ENCODE measurements at regions not wholly inside any gene's neighbourhood (a gene's known extent, or its start where the extent isn't known, plus 50 kb on each side); places are given as distances from the start of the nearest gene placed in this dataset.
A peak's percentile ranks its signal among the peaks of the same experiment; 100 is the strongest.
"Not testable (repeated sequence)": the region's sequence is repeated elsewhere in the genome, so short reads cannot be mapped to it uniquely, and the experiment has no call there.

DNA sequence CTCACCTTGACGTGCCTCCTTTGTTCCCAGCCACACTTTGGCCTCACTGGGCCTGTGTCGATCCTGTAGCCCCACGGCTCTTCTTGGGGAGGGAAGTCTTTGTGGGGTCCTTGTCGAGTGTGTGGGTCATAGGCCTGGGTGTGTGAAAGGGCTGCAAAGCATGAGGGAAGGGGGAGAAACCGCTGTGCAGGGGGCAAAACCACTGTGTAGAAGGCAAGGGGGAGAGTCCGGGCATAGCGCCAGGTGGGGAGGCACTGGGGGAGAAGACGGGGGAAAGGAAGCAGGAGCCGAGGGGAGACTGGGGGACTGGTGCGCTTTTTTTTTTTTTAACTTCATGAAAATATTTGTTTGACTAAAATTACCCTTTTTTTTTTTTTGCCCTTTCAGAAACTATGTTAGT is 65.1 kb upstream of the RASD2 start:
- DNase-seq (ENCODE audit: low read depth): no peak

DNA sequence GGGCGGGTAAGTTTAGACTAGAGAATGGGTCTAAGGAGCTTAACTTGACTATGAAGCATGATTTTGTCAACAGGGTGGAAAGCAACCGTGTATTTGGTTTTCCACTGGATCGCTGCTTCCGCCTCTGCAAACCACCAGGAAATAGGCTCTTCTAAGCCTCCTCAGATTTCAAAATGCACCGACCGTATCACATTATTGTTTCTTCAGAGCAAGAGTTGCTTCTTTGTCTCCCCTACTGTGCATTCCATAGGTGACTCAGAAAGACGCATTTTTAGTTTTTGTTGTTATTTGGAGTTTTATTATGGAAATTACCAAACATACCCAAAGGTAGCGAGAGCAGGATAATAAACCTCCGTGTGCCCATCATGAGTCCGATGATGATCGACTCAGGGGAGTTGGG is 64.3 kb upstream of the RASD2 start:
- DNase-seq (ENCODE audit: low read depth): no peak

DNA sequence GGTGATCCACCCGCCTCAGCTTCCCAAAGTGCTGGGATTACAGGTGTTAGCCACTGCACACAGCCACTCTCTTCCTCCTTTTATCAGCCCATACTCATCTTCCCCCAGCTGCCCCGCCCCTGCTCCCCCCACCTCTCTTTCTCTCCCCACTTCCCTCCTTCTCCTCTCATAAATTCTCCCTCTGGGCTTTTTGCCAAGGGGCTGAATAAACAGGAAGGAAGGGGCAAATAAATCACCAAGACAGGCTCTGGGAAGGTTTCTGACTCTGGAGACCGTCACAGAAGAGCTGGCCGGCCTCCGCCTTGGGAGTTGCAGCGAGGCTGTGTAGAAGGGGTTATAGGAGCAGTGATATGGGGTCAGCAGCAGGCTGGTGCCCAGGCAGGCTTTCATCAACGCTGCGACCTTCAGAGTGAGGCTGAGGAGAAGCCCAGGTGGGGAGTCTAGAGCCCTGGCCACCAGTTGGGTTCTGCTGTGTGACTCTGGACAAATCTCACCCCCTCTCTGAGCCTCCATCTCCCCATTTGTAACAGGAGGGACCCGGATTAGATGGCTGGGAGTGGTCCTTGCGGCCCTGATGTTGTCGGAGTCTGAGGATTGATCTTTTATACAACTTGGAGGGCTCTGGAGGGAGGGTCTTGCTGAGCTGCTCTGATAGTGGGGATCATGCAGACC is 62.6 kb upstream of the RASD2 start:
- DNase-seq (ENCODE audit: low read depth): peak; percentile 52

DNA sequence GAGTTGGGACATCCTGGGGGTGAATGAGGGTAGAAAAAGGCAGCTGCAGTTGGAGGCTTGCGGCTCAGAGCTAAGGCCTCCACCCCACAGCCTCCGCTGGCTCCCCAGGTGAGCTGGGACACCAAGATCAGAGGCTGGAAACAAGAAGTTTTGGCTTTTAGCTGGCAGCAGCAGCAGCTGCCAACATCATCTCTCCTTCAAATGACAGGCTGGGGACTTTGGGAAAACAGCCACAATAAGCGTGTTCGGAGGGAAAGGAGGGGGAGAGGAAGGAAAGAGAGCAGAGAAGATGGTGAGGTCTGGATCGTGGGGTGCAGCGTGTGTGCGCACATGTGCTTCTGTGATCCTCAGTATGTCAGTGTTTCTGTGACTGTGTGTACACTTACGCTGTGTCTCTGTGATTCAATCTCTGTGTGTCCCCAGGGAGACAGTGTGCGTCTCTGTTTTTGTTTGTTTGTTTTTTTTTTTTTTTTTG is 62.0 kb upstream of the RASD2 start:
- DNase-seq (ENCODE audit: low read depth): no peak

DNA sequence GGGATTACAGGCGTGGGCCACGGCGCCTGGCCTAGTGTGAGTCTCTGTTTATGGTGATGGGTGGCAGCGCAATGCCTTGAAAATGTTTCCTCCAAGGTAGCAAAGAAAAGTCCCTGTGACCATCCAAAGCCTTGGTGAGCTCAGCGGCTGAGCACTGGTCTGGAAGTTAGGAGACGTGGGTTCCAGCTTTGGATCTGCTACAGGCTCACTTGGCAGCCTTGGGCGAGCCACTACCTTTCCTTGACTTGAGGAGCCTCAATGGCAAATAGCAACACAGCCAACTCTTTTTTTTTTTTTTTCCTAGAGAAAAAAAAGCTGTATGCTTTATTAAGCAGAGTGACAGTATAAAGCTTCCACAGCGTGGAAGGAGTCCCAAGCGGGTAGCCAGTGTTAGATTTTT is 61.3 kb upstream of the RASD2 start:
- DNase-seq (ENCODE audit: low read depth): no peak

DNA sequence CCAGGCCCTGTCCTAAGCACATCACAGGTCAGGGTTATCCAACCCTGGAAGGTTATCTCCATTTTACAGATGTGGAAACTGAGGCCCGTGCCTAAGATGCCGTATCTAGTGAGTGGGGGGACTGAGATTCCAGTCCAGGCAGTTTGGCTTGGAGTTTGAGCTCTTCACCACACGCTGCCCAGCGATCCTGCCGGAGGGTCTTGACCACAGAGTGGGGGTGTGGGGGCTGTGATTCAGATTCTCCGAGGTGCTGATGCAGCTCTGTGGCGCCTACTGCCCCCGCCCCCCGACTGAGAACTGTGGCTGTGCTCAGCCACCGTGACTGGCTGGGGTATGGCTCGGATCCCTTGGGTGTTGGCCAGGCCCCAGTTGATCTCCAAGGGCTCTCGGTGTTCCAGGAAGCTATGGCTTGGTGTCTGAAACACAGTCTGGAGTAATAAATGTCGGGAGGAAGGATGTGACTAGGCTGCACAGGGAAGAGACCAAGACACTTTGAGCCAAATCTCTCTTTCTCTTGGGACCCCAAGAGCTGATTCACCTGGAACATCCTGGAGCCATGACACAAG is 60.6 kb upstream of the RASD2 start:
- DNase-seq (ENCODE audit: low read depth): no peak

DNA sequence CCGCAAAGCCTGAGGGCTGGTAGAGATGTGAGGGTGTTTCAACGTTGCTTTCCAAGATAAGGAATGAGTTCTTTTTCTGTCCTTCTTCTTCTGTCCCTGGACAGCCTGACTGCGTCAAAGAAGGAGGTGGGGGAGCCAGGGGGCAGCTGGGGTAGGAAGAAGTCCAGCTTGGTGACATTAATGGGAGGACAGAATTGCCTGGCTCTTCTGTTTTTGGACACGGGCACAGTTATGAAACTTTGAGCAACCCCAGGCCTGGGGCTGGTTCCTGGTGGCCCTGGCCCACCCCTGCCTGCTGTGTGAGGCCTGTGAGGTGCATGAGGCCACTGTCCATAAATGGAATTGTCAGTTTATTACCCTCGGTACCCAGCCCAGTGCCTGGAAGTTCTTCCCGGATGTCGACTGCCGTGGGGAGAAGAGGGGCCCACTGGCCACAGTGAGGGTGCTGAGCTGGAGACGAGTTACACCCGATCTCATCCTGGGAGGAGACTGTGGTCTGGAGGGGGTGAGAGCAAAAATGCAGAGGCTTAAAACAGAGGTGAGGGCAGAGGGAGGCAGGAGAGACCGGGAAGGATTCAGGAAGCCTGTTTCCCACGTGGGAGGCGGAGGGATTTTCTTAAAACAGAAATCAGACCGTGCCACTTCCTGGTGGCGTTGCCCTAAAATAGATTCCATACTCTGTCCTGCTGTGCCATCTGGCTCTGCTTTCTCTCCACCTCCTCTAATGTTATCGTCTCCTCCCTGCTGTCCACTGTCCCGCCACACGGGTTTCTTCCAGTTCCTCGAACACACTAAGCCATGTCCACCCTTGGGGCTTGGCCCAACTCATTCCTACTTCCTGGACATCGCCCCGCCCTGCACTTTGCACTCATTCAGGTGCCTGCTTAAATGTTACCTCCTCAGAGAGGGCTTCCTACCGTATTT is 59.7 kb upstream of the RASD2 start:
- no peak for DNase-seq (ENCODE audit: low read depth)

DNA sequence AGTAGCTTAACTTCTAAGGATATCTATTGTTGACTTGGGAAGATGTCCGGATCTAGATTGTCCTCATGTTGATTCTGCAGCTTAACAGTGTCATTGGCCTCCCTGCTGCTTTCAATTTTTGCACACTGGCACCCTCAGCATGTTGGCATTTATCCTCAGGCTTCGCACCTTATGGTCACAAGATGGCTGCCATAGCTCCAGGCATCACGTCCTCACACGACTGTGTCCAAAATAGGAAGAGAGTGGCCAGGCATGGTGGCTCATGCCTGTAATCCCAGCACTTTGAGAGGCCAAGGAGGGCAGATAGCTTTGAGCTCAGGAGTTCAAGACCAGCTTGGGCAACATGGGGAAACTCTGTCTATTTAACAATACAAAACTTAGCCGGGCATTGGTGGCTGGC is 58.3 kb upstream of the RASD2 start:
- DNase-seq (ENCODE audit: low read depth): no peak

DNA sequence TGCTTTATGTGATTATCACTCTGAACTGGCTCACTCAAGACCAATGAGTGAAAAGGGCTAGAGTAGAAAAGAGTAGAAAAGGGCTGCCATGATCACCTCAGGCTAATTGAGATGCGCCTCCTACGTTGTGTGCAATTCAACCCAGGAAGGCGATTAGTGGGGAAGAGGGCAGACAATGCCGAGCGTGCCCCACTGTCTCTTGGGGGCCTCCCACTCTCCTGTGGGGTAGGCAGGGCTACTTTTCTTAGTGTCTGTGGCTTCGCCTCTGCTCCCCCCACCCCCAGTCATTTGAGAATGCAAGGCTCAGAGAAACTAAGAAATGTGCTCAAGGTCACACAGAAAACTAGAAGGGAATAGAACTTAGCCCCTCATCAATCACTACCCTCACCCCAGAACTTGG is 57.7 kb upstream of the RASD2 start:
- no peak for DNase-seq (ENCODE audit: low read depth)

DNA sequence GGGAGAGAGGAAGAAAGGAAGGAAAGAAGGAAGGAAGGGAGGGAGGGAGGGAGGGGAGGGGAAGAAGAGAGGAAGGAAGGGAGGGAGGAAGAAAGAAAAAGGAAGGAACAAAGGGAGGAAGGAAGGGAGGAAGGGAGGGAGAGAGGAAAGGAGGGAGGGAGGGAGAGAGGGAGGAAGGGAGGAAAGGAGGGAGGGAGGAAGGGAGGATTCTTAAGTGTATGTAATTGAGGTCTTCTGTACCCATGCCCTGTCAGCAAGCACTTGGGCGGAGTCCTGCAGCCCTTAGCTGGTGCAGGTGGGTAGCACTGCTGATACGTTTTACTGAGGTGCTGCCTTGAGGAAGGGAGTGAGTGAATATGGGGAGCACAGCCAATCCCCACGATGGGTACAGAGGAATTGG is 56.9 kb upstream of the RASD2 start:
- no peak for DNase-seq (ENCODE audit: low read depth)

DNA sequence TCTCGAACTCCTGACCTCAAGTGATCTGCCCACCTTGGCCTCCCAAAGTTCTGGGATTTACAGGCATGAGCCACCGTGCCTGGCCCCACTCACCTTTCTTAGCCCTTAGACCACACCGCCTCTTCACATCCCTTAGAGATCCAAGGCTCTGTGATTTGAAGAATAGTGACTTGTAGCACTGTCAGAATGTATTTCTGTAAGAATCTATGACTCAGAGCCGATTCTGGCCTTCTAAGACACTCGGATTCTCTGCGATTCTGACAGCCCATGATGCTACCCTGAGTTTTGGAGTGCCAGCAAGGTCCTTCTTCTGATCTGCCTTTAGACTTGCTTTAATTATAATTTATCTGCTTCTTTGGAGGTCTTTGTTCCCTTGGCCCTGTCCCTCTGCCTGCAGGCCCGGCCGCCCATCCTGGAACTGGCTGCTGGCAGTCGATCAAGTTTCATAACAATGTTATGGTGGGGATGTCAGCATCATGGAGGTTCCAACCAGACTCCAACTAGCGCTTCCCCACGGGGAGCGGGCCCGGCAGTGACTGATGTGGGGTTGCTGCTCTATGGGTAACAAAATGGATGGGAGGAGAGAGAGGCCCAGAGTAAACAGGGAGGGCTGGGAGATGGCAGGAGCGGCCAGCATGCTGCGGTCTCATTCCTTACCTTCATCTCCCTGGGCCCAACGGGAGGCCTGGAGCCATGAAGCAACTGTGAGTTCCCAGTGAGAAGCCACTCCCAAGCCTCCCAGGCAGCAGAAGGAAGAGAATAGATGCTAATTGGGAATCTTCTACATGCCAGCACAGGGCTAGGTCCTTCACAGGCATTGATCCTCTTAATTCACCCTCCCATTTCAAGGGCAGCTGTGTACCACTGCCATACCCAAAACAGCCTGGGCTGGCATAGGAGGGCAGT is 55.7 kb upstream of the RASD2 start:
- no peak for DNase-seq (ENCODE audit: low read depth)

DNA sequence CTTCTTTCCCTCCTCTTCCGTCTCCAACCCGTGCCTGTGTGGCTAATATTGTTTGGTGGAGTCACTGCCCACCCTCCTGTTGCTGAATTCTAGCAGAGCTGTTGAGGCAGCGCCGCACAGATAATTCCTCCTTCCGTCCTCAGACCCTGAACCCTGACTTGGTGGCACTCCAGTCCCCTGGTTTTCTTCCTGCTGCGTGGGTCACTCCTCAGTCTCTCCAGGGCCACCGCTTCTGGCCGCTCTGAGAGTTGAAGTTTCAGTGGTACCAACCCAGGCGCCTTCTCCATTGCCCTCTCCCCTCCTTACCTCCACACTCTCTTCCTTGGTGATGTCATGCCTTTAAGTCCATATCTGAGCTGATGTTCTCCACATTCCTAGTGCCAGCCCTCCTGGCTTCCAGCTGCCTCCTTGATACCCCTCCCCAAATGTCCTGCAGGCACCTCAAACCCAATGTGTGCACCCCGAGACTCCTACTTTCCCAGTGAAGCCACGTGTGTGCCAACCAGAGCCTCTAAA is 54.5 kb upstream of the RASD2 start:
- no peak for DNase-seq (ENCODE audit: low read depth)

DNA sequence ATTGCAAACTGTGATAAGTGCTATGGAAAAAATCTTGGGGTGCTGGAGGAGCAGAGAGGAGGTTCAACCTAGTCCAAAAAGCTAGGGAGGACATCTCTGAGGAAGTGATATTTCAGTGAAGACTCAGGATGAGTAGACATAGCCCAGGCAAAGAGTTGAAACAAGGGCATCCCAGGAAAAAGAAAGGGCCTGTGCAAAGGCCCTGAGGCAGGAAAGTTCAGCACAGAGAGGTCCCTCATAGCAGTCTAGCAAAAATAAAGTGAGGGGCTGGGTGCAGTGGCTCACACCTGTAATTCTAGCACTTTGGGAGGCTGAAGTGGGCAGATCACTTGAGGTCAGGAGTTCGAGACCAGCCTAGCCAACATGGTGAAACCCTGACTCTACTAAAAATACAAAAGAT is 53.0 kb upstream of the RASD2 start:
- DNase-seq (ENCODE audit: low read depth): not testable (repeated sequence)

DNA sequence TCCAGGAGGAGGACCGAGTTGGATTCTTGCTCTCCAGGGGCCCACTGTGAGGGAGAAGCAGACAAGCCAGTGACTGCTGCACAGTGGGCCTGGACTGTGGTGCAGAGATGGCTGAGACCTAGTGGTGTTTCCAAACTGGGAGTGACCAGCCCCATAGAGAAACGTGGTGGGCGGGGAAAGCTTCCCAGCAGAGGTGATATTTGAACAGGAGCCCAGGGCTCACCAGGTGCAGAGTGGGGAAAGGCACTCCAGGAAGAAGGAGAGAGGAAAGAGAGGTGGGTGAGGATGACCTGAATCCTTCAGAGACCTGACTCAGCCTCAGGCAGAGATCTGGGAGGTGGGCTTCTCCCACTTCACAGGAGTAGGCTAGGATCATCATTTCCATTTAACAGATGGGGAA is 52.1 kb upstream of the RASD2 start:
- DNase-seq (ENCODE audit: low read depth): no peak

DNA sequence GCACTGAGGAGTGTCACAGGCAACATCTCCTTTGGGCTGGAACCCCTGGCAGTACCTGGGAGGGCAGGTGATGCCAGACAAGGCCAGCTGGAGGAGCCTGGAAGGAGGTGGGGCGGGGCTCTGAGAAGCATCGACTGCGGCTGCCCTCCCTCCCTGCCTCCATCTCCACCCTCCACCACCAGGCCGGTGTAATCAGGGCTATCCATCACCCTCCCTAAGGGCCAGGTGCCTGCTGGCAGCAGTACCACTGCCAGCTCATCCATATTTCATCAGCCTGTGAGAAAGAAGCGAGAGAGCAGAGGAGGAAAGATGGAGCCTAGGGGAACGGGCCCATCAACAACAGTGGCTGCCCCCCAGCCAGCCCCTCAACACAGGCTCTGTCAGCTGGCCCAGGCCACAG is 51.4 kb upstream of the RASD2 start:
- no peak for DNase-seq (ENCODE audit: low read depth)

Measured in HS-27A (cell line).